WI38 (cell line): ENCODE measurements at regions not wholly inside any gene's neighbourhood (a gene's known extent, or its start where the extent isn't known, plus 50 kb on each side); places are given as distances from the start of the nearest gene placed in this dataset.

Experiments used
- H3K4me3 ChIP-seq: 2 replicates; pipeline ENCODE4 v1.5.1; 2011; ENCODE audit warnings: low read depth, mild to moderate bottlenecking, control low read depth, low read length
- CTCF ChIP-seq: IDR thresholded peaks from 2 replicates; pipeline ENCODE4 v1.5.1; 2012; ENCODE audit warnings: low read depth, mild to moderate bottlenecking, control low read depth, low read length

DNA sequence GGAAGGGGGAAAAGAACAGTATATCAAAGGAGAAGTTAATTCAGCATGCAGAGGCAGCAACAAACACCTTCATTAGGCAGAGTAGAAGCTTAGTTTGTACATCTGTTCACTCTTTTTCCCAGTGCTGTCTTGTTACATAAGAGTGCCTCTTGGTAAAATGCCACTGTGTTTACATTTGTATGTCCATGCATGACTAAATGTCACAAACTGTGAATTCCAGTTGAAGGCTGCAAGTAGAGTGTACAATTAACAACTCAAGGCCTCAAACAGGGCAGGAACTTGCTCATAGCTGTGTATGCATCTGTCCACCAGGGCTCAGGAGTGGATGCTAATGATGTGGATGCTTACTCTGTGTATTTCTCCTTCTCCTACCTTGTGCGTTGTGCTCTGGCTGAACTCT lies 214.2 kb upstream of the TPM1 start:
- TF ChIP-seq CTCF, result peak; percentile 4; the same call in 1 of the 2 replicates
- H3K4me3 ChIP-seq, result no peak overlapping the region

DNA sequence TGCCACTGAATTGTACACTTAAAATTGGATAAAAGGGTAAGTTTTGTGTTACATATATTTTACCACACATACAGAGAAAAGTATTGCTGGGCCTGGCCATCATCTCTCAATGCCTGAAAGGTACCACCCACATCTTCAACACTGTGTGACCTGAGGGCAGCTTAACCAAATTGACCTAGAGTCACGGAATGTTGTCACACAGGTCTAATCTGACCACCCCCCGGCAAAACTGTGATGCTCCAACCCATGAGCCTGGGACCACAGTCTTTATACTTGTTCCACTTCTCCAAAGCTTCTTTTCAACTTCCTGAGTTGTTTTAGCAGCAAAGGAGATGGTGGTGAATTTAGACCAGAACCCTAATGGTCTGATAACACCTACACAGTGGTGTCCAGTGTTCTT lies 210.3 kb upstream of the TPM1 start:
- TF ChIP-seq CTCF, result no peak
- no peak overlapping the region for H3K4me3 ChIP-seq

- TF ChIP-seq CTCF, result no peak
- H3K4me3 ChIP-seq, result no peak overlapping the region
These were observed 208.9 kb upstream of the TPM1 start for GRCh38 chr15:62833646-62834045.

- TF ChIP-seq CTCF, result no peak
- no peak overlapping the region for H3K4me3 ChIP-seq
These were observed 207.7 kb upstream of the TPM1 start for GRCh38 chr15:62834686-62835329.

GRCh38 chr15:62835351-62835750 lies 207.2 kb upstream of the TPM1 start:
- TF ChIP-seq CTCF, result no peak
- no peak overlapping the region for H3K4me3 ChIP-seq

DNA sequence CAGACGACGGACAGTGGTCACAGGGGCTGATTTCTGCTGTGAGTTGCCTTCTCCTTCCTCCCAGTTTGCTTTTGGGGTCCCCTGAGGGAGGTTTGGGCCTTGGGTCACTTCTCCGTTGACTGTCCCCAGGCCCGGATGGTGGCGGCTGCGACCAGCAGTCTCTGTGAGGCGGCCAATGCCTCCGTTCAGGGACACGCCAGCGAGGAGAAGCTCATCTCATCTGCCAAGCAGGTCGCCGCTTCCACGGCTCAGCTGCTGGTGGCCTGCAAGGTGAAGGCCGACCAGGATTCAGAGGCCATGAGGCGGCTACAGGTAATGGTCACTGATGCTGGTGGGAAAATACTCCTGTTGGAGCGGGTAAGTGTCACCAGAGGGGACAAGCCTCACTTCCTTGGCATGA lies 206.8 kb upstream of the TPM1 start:
- no peak overlapping the region for H3K4me3 ChIP-seq
- TF ChIP-seq CTCF, result no peak

DNA sequence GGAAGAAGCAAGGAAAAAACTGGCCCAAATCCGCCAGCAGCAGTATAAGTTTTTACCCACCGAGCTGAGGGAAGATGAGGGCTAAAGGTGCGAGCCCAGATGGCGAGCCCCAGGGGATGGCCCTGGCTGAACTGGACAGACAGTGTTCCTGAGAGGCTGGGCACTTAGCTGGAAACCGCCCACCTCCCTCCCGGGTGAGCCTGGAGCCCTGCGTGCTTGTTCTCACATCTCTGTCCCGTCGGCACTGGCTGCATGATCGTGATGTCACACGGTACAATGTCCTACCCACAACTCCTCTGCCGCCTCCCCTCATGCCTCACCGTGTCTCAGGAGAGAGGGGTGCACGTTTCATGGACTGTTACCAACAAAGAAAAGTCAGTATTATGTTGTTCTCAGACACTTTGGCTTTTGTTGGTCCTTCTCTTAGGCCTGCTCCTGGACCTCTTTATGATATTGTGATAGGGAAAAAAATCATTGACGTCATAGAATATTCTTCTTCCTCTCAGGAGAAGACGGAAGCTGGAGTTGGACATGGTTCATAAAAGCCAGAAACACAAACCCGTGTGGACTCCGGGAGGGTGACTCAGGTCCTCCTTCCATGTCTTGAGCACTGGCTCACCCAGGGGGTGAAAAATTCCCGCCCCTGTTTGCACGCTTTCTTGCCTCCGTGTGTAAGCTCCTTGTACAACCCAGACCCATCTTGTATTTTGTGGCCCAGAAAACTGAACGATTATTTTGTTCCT lies 201.8 kb upstream of the TPM1 start:
- no peak overlapping the region for H3K4me3 ChIP-seq
- no peak for TF ChIP-seq CTCF
